GM23338 (cell line): ENCODE measurements at regions not wholly inside any gene's neighbourhood (a gene's known extent, or its start where the extent isn't known, plus 50 kb on each side); places are given as distances from the start of the nearest gene placed in this dataset.

Source experiments
- ATAC-seq: fragments of 200-7000 bp; cut with Tn5 transposase; 3 replicates; pipeline ENCODE4 v1.9.1; 2020
- DNase-seq: peaks from one replicate; pipeline ENCODE4 v3.0.0-alpha.2; 2015; ENCODE audit warnings: low spot score
- H2AFZ ChIP-seq: fragments of 200-600 bp; sonication (generic); 2 replicates; pipeline ENCODE4 v1.8.0; 2016; ENCODE audit warnings: antibody characterized with exemption, mild to moderate bottlenecking, moderate library complexity
- H3F3A ChIP-seq: fragments of 200-600 bp; sonication (generic); replicated peaks from 2 replicates; pipeline ENCODE4 v1.8.0; 2017; ENCODE audit warnings: antibody characterized with exemption, mixed run types, low read depth
- H3K27ac ChIP-seq: fragments of 200-600 bp; sonication (generic); 2 replicates; pipeline ENCODE4 v1.6.1; 2016; ENCODE audit warnings: low read depth
- H3K27me3 ChIP-seq: fragments of 200-600 bp; sonication (generic); 2 replicates; pipeline ENCODE4 v1.8.0; 2016; ENCODE audit warnings: mild to moderate bottlenecking, mixed run types, moderate library complexity; ENCODE audit not compliant: insufficient read depth
- H3K36me3 ChIP-seq: fragments of 200-600 bp; sonication (generic); 2 replicates; pipeline ENCODE4 v1.8.0; 2016; ENCODE audit warnings: mild to moderate bottlenecking; ENCODE audit not compliant: insufficient read depth
- H3K4me1 ChIP-seq: fragments of 200-600 bp; sonication (generic); 2 replicates; pipeline ENCODE4 v1.8.0; 2016; ENCODE audit warnings: mild to moderate bottlenecking, moderate library complexity; ENCODE audit not compliant: insufficient read depth
- H3K4me2 ChIP-seq: fragments of 200-600 bp; sonication (generic); 2 replicates; pipeline ENCODE4 v1.7.1; 2017; ENCODE audit warnings: mixed run types
- H3K4me3 ChIP-seq: fragments of 200-600 bp; sonication (generic); 2 replicates; pipeline ENCODE4 v1.6.1; 2016; ENCODE audit warnings: mixed run types
- H3K79me2 ChIP-seq: fragments of 200-600 bp; sonication (generic); replicated peaks from 2 replicates; pipeline ENCODE4 v1.8.0; 2017; ENCODE audit warnings: mild to moderate bottlenecking; ENCODE audit not compliant: insufficient read depth
- H3K9me2 ChIP-seq: fragments of 200-600 bp; sonication (generic); 2 replicates; pipeline ENCODE4 v1.8.0; 2017; ENCODE audit not compliant: insufficient read depth
- H4K20me1 ChIP-seq: fragments of 200-600 bp; sonication (generic); replicated peaks from 2 replicates; pipeline ENCODE4 v1.8.0; 2017; ENCODE audit warnings: mild to moderate bottlenecking; ENCODE audit not compliant: insufficient read depth
- H3K27ac Mint-ChIP-seq: 2 replicates; pipeline ENCODE4 v1.8.0; 2020; ENCODE audit warnings: inconsistent platforms, mild to moderate bottlenecking, moderate library complexity, mixed read lengths
- H3K27me3 Mint-ChIP-seq: 3 replicates; pipeline ENCODE4 v1.8.0; 2022; ENCODE audit warnings: low read depth, mild to moderate bottlenecking, moderate library complexity, mixed read lengths, inconsistent platforms; ENCODE audit not compliant: insufficient read depth, poor library complexity
- H3K36me3 Mint-ChIP-seq: 3 replicates; pipeline ENCODE4 v1.8.0; 2021; ENCODE audit warnings: low read depth, mild to moderate bottlenecking, inconsistent platforms, moderate library complexity, mixed read lengths
- H3K4me1 Mint-ChIP-seq: 3 replicates; pipeline ENCODE4 v1.8.0; 2020; ENCODE audit warnings: mild to moderate bottlenecking, inconsistent platforms, mixed read lengths
- H3K4me3 Mint-ChIP-seq: 3 replicates; pipeline ENCODE4 v1.8.0; 2021; ENCODE audit warnings: moderate library complexity, mild to moderate bottlenecking, inconsistent platforms, mixed read lengths
- H3K9me3 Mint-ChIP-seq: 3 replicates; pipeline ENCODE4 v1.8.0; 2020; ENCODE audit warnings: moderate library complexity, mild to moderate bottlenecking, inconsistent platforms, mixed read lengths
- CREB1 ChIP-seq: fragments of 250-450 bp; sonication (Bioruptor Pico); IDR thresholded peaks from 2 replicates; pipeline ENCODE4 v1.5.0; 2020; ENCODE audit warnings: low read depth, mild to moderate bottlenecking, moderate library complexity
- EZH2 ChIP-seq: fragments of 200-600 bp; sonication (generic); IDR thresholded peaks from one replicate; pipeline ENCODE4 v1.8.0; 2017; ENCODE audit warnings: antibody characterized with exemption, mild to moderate bottlenecking, low read depth; ENCODE audit not compliant: unreplicated experiment
- EZH2phosphoT487 ChIP-seq: fragments of 200-600 bp; sonication (generic); IDR thresholded peaks from one replicate; pipeline ENCODE4 v1.8.1; 2018; ENCODE audit warnings: antibody characterized with exemption; ENCODE audit not compliant: unreplicated experiment
- JUNB ChIP-seq: IDR thresholded peaks from one replicate; pipeline ENCODE4 v1.6.1; 2016; ENCODE audit warnings: antibody characterized with exemption; ENCODE audit not compliant: unreplicated experiment
- NANOG ChIP-seq: IDR thresholded peaks from 2 replicates; pipeline ENCODE4 v1.6.1; 2016; ENCODE audit warnings: antibody characterized with exemption, borderline replicate concordance
- POLR2AphosphoS5 ChIP-seq: IDR thresholded peaks from 2 replicates; pipeline ENCODE4 v1.6.1; 2016; ENCODE audit warnings: antibody characterized with exemption, low read depth
- STAT1 ChIP-seq: IDR thresholded peaks from one replicate; pipeline ENCODE4 v1.6.1; 2016; ENCODE audit warnings: antibody characterized with exemption; ENCODE audit not compliant: unreplicated experiment
- ZNF114 ChIP-seq: fragments of 250-450 bp; sonication (Bioruptor Pico); IDR thresholded peaks from 2 replicates; pipeline ENCODE4 v1.5.0; 2020; ENCODE audit warnings: mild to moderate bottlenecking, moderate library complexity
- ZNF331 ChIP-seq: fragments of 250-450 bp; sonication (Bioruptor Pico); IDR thresholded peaks from 2 replicates; pipeline ENCODE4 v1.5.0; 2020; ENCODE audit warnings: low read depth, mild to moderate bottlenecking, moderate library complexity
- TF ChIP-seq, protein P1 (sequence below): IDR thresholded peaks from 2 replicates; pipeline ENCODE4 v1.6.1; 2016; ENCODE audit warnings: antibody characterized with exemption
- TF ChIP-seq, protein P2 (sequence below), 2 experiments: fragments of 200-600 bp in 1 of 2; sonication (generic) in 1 of 2; conservative IDR thresholded peaks; 2 replicates each; pipeline versions ENCODE4 v1.5.1 to v1.6.1; 2016 to 2017; ENCODE audit warnings: antibody characterized with exemption in 2 of 2, low read depth in 2 of 2, mild to moderate bottlenecking in 2 of 2, moderate library complexity in 1 of 2
- TF ChIP-seq, protein P3 (sequence below): fragments of 250-450 bp; sonication (Bioruptor Pico); IDR thresholded peaks from 2 replicates; pipeline ENCODE4 v1.5.0; 2020; ENCODE audit warnings: mild to moderate bottlenecking, moderate library complexity
- TF ChIP-seq, protein P4 (sequence below): IDR thresholded peaks from one replicate; pipeline ENCODE4 v1.6.1; 2018; ENCODE audit warnings: antibody characterized with exemption; ENCODE audit not compliant: unreplicated experiment

DNA sequence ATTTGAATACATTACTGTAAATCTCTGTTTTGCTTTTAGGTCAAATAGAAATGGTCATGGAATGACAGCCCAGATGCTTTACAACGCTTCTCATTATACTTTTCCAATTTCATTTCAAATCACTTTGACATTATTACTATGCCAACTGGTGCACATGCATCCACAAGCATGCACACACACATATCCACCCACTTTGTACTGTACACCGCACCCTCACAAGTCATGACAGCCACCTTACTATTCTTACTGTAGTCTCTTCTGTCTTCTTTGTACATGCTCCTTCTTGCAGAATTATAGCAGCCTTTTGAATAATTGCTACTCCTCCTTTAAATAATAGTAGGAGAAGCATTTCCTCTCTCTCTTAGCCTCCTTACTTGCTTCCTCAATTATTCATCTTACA is 1361.4 kb downstream of the ROBO1 start:
- TF ChIP-seq, protein P1, sequence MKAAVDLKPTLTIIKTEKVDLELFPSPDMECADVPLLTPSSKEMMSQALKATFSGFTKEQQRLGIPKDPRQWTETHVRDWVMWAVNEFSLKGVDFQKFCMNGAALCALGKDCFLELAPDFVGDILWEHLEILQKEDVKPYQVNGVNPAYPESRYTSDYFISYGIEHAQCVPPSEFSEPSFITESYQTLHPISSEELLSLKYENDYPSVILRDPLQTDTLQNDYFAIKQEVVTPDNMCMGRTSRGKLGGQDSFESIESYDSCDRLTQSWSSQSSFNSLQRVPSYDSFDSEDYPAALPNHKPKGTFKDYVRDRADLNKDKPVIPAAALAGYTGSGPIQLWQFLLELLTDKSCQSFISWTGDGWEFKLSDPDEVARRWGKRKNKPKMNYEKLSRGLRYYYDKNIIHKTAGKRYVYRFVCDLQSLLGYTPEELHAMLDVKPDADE, result no peak
- TF ChIP-seq STAT1 (no peak), NANOG (no peak), JUNB (no peak), EZH2phosphoT487 (no peak), ZNF114 (no peak), ZNF331 (CRISPR knock-in tag) (no peak), CREB1 (CRISPR knock-in tag) (no peak), EZH2 (no peak), POLR2AphosphoS5 (no peak)
- TF ChIP-seq, protein P2, sequence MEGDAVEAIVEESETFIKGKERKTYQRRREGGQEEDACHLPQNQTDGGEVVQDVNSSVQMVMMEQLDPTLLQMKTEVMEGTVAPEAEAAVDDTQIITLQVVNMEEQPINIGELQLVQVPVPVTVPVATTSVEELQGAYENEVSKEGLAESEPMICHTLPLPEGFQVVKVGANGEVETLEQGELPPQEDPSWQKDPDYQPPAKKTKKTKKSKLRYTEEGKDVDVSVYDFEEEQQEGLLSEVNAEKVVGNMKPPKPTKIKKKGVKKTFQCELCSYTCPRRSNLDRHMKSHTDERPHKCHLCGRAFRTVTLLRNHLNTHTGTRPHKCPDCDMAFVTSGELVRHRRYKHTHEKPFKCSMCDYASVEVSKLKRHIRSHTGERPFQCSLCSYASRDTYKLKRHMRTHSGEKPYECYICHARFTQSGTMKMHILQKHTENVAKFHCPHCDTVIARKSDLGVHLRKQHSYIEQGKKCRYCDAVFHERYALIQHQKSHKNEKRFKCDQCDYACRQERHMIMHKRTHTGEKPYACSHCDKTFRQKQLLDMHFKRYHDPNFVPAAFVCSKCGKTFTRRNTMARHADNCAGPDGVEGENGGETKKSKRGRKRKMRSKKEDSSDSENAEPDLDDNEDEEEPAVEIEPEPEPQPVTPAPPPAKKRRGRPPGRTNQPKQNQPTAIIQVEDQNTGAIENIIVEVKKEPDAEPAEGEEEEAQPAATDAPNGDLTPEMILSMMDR (conservative IDR thresholded peaks at IDR 0.05; ENCODE audit: low read depth in 2 of 2), result no peak
- TF ChIP-seq, protein P3, sequence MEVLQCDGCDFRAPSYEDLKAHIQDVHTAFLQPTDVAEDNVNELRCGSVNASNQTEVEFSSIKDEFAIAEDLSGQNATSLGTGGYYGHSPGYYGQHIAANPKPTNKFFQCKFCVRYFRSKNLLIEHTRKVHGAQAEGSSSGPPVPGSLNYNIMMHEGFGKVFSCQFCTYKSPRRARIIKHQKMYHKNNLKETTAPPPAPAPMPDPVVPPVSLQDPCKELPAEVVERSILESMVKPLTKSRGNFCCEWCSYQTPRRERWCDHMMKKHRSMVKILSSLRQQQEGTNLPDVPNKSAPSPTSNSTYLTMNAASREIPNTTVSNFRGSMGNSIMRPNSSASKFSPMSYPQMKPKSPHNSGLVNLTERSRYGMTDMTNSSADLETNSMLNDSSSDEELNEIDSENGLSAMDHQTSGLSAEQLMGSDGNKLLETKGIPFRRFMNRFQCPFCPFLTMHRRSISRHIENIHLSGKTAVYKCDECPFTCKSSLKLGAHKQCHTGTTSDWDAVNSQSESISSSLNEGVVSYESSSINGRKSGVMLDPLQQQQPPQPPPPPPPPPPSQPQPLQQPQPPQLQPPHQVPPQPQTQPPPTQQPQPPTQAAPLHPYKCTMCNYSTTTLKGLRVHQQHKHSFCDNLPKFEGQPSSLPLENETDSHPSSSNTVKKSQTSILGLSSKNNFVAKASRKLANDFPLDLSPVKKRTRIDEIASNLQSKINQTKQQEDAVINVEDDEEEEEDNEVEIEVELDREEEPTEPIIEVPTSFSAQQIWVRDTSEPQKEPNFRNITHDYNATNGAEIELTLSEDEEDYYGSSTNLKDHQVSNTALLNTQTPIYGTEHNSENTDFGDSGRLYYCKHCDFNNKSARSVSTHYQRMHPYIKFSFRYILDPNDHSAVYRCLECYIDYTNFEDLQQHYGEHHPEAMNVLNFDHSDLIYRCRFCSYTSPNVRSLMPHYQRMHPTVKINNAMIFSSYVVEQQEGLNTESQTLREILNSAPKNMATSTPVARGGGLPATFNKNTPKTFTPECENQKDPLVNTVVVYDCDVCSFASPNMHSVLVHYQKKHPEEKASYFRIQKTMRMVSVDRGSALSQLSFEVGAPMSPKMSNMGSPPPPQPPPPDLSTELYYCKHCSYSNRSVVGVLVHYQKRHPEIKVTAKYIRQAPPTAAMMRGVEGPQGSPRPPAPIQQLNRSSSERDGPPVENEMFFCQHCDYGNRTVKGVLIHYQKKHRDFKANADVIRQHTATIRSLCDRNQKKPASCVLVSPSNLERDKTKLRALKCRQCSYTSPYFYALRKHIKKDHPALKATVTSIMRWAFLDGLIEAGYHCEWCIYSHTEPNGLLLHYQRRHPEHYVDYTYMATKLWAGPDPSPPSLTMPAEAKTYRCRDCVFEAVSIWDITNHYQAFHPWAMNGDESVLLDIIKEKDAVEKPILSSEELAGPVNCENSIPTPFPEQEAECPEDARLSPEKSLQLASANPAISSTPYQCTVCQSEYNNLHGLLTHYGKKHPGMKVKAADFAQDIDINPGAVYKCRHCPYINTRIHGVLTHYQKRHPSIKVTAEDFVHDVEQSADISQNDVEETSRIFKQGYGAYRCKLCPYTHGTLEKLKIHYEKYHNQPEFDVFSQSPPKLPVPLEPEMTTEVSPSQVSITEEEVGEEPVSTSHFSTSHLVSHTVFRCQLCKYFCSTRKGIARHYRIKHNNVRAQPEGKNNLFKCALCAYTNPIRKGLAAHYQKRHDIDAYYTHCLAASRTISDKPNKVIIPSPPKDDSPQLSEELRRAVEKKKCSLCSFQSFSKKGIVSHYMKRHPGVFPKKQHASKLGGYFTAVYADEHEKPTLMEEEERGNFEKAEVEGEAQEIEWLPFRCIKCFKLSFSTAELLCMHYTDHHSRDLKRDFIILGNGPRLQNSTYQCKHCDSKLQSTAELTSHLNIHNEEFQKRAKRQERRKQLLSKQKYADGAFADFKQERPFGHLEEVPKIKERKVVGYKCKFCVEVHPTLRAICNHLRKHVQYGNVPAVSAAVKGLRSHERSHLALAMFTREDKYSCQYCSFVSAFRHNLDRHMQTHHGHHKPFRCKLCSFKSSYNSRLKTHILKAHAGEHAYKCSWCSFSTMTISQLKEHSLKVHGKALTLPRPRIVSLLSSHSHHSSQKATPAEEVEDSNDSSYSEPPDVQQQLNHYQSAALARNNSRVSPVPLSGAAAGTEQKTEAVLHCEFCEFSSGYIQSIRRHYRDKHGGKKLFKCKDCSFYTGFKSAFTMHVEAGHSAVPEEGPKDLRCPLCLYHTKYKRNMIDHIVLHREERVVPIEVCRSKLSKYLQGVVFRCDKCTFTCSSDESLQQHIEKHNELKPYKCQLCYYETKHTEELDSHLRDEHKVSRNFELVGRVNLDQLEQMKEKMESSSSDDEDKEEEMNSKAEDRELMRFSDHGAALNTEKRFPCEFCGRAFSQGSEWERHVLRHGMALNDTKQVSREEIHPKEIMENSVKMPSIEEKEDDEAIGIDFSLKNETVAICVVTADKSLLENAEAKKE, result no peak
- TF ChIP-seq, protein P4, sequence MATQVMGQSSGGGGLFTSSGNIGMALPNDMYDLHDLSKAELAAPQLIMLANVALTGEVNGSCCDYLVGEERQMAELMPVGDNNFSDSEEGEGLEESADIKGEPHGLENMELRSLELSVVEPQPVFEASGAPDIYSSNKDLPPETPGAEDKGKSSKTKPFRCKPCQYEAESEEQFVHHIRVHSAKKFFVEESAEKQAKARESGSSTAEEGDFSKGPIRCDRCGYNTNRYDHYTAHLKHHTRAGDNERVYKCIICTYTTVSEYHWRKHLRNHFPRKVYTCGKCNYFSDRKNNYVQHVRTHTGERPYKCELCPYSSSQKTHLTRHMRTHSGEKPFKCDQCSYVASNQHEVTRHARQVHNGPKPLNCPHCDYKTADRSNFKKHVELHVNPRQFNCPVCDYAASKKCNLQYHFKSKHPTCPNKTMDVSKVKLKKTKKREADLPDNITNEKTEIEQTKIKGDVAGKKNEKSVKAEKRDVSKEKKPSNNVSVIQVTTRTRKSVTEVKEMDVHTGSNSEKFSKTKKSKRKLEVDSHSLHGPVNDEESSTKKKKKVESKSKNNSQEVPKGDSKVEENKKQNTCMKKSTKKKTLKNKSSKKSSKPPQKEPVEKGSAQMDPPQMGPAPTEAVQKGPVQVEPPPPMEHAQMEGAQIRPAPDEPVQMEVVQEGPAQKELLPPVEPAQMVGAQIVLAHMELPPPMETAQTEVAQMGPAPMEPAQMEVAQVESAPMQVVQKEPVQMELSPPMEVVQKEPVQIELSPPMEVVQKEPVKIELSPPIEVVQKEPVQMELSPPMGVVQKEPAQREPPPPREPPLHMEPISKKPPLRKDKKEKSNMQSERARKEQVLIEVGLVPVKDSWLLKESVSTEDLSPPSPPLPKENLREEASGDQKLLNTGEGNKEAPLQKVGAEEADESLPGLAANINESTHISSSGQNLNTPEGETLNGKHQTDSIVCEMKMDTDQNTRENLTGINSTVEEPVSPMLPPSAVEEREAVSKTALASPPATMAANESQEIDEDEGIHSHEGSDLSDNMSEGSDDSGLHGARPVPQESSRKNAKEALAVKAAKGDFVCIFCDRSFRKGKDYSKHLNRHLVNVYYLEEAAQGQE, result no peak
- Mint-ChIP-seq H3K27me3 (no peaks in the 10 kb centered on the region), H3K36me3 (no peaks in the 10 kb centered on the region), H3K27ac (no peak overlapping the region), H3K9me3 (no peaks in the 10 kb centered on the region), H3K4me3 (no peak overlapping the region), H3K4me1 (no peaks in the 10 kb centered on the region)
- DNase-seq (no peak), ATAC-seq (no peak)
- H3K79me2 ChIP-seq, result no peaks in the 10 kb centered on the region
- H3K4me2 ChIP-seq, result no peak overlapping the region
- no peaks in the 10 kb centered on the region for H4K20me1 ChIP-seq
- no peak overlapping the region for H3K4me3 ChIP-seq
- H2AFZ ChIP-seq, result no peak overlapping the region
- no peak overlapping the region for H3K27ac ChIP-seq
- H3K9me2 ChIP-seq, result peaks cover 6% of the 10 kb centered on the region; the same call in 1 of the 2 replicates
- no peaks in the 10 kb centered on the region for H3K27me3 ChIP-seq
- no peaks in the 10 kb centered on the region for H3K4me1 ChIP-seq
- no peaks in the 10 kb centered on the region for H3F3A ChIP-seq
- no peaks in the 10 kb centered on the region for H3K36me3 ChIP-seq
